ENCODE measurements at regions not wholly inside any gene's neighbourhood (a gene's known extent, or its start where the extent isn't known, plus 50 kb on each side); places are given as distances from the start of the nearest gene placed in this dataset.
"Not testable (repeated sequence)": the region's sequence is repeated elsewhere in the genome, so short reads cannot be mapped to it uniquely, and the experiment has no call there.

GRCh38 chr2:65574993-65575392 is 142.6 kb upstream of the SPRED2 start:
- peak in 1 of 2 donors; percentile 76 for DNase-seq (ENCODE audit: low spot score in 2 of 2)
- intact Hi-C loops (cut with DNase I; ENCODE audit: low total_unique reads): no loop called here
- H3K4me3 ChIP-seq (ENCODE audit: low read depth, poor library complexity, severe bottlenecking): no peak overlapping the region
- WGBS, 2 donors: 46 to 60% methylated on average over 4 of the region's 4 CpGs
- no peak for TF ChIP-seq CTCF (IDR thresholded peaks at IDR 0.05)
- no peak for TF ChIP-seq POLR2A (IDR thresholded peaks at IDR 0.05)

DNA sequence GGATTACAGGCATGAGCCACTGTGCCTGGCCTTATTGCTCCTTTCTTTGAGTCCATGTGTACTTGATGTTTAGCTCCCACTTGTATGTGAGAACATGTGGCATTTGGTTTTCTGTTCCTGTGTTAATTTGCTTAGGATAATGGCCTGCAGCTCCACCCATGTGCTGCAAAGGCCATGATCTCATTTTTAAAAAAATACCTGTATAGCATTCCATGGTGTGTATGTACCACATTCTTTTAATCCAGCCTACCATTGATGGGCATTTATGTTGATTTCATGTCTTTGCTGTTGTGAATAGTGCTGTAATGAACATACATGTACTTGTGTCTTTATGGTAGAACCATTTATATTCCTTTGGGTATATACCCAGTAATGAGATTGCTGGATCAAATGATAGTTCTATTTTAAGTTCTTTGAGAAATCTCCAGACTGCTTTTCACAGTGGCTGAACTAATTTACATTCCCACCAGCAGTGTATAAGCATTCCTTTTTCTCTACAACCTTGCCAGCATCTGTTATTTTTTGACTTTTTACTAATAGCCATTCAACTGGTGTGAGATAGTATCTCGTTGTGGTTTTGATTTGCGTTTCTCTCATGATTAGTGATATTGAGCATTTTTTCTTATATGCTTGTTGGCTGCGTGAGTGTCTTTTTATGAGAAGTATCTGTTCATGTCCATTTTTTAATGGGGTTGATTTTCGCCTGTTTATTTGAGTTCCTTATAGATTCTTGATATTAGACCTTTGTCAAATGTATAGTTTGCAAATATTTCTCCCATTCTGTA is 136.4 kb upstream of the SPRED2 start:
- H3K4me3 ChIP-seq (ENCODE audit: low read depth, poor library complexity, severe bottlenecking); DNase-seq (ENCODE audit: low spot score in 2 of 2); intact Hi-C loops (cut with DNase I; ENCODE audit: low total_unique reads): not testable (repeated sequence)
- 63 to 74% methylated on average over 4 of the region's 4 CpGs for WGBS, 2 donors

GRCh38 chr2:65566617-65567016 is 134.2 kb upstream of the SPRED2 start:
- WGBS, 2 donors: 28 to 48% methylated on average over 9 of the region's 9 CpGs
- intact Hi-C loops (cut with DNase I; ENCODE audit: low total_unique reads): no loop called here
- no peak overlapping the region for H3K4me3 ChIP-seq (ENCODE audit: low read depth, poor library complexity, severe bottlenecking)
- TF ChIP-seq CTCF (IDR thresholded peaks at IDR 0.05) (no peak), POLR2A (IDR thresholded peaks at IDR 0.05) (no peak)
- DNase-seq (ENCODE audit: low spot score in 2 of 2): peak in 1 of 2 donors; percentile 58

DNA sequence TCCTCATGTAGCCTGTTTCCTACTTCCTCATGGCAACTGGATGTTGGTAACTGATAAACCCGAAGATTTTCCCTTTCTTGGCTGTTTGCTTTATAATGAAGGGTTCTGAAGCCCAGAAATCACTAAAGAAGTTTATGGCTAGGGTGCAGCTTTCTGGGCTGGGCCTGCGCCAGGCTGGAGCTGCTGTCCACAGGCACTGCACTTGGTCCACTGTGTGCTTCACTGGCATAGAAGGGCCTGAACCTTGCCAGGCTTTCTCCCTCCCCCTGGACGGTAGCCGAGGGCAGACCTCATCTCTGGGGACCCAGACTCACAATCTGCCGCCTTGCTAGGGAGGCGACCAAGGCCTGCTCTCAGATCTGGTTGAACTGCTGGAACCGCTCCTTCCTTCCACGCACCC is 133.3 kb upstream of the SPRED2 start:
- TF ChIP-seq POLR2A (IDR thresholded peaks at IDR 0.05) (no peak), CTCF (IDR thresholded peaks at IDR 0.05) (no peak)
- WGBS, 2 donors: 70 to 80% methylated on average over 8 of the region's 8 CpGs
- no peak for DNase-seq (ENCODE audit: low spot score in 2 of 2)
- H3K4me3 ChIP-seq (ENCODE audit: low read depth, poor library complexity, severe bottlenecking): no peak overlapping the region
- intact Hi-C loops (cut with DNase I; ENCODE audit: low total_unique reads): no loop called here

- TF ChIP-seq POLR2A (IDR thresholded peaks at IDR 0.05) (no peak), CTCF (IDR thresholded peaks at IDR 0.05) (no peak)
- DNase-seq (ENCODE audit: low spot score in 2 of 2): no peak
- H3K4me3 ChIP-seq (ENCODE audit: low read depth, poor library complexity, severe bottlenecking): no peak overlapping the region
- intact Hi-C loops (cut with DNase I; ENCODE audit: low total_unique reads): no loop called here
- WGBS, 2 donors: 87 to 95% methylated on average over 4 of the region's 4 CpGs
Observed at GRCh38 chr2:65564299-65564698, 131.9 kb upstream of the SPRED2 start.

DNA sequence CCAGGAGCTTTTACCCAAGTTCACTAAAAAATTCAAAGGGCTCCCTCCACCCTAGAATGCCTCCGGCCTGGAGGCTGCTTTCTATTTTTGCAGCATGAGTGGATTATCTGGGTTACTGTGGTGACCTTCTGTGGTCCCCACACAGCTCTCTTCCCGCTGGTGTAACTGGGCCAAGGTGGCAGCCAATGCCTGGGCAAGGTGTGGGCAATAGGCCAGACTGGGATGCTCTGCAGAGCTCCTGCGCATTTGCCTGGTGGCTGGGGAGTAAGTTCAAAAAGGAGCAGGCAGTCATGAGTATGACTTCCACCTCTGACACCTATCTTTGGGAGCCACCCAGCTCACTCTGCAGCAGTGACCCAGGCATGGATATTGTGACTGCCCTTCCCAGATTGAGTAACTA is 130.5 kb upstream of the SPRED2 start:
- intact Hi-C loops (cut with DNase I; ENCODE audit: low total_unique reads): no loop called here
- no peak for DNase-seq (ENCODE audit: low spot score in 2 of 2)
- TF ChIP-seq CTCF (IDR thresholded peaks at IDR 0.05) (no peak), POLR2A (IDR thresholded peaks at IDR 0.05) (no peak)
- 62 to 88% methylated on average over 3 of the region's 3 CpGs for WGBS, 2 donors
- H3K4me3 ChIP-seq (ENCODE audit: low read depth, poor library complexity, severe bottlenecking): no peak overlapping the region
